HG03066 (cell line): ENCODE measurements at regions not wholly inside any gene's neighbourhood (a gene's known extent, or its start where the extent isn't known, plus 50 kb on each side); places are given as distances from the start of the nearest gene placed in this dataset.

Experiments used
- ATAC-seq: cut with Tn5 transposase; IDR thresholded peaks from one replicate; pipeline ENCODE4 v1.9.1; 2021; ENCODE audit warnings: low read depth; ENCODE audit not compliant: unreplicated experiment

DNA sequence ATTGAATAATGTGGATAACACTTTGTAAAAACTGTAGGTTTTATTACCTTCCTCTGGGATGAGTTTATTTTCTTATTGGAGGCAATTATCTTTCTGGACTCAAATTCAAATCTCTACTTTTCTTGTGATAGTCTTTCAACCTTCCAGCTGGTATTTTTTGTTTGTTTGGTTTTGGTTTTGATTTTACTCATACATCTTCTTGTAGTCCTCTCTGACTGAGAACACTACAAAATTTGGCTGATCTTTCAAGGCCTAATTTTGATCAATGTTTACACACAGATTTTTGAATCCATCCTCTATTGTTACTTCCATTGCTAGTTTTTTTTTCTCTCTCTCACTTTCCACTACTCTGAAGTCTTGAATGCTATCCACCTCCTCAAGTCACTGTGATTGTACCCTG lies 303.8 kb upstream of the NECTIN3 start:
- ATAC-seq: no peak

DNA sequence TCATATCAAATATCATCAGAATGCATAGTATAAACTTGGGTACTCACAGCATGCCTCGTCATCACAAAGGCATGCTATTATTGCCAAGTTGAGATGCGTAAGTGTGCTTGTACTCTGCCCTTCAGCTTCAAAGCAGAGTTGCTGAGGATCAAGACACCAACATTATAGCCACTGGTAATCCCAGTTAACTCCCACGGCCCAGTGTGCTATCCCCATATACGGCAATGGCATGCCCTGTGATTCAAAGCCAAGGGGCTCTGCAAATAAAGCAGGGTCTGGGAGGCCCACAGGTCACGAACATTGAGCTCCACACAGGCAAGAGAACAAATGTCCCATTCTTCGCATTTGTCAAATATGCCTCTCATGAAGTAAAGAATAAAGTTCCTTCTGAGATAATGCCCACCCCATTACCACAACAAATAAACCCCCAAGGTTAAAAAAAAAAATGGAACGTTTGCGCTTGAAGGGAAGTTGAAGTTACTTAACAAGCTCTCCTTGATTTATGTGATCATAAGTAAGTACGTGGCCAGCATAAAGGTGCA lies 298.1 kb upstream of the NECTIN3 start:
- no peak for ATAC-seq

GRCh38 chr3:110774496-110775265 lies 296.9 kb upstream of the NECTIN3 start:
- no peak for ATAC-seq

GRCh38 chr3:110779581-110779980 lies 292.0 kb upstream of the NECTIN3 start:
- no peak for ATAC-seq

GRCh38 chr3:110783541-110783940 lies 288.1 kb upstream of the NECTIN3 start:
- no peak for ATAC-seq

DNA sequence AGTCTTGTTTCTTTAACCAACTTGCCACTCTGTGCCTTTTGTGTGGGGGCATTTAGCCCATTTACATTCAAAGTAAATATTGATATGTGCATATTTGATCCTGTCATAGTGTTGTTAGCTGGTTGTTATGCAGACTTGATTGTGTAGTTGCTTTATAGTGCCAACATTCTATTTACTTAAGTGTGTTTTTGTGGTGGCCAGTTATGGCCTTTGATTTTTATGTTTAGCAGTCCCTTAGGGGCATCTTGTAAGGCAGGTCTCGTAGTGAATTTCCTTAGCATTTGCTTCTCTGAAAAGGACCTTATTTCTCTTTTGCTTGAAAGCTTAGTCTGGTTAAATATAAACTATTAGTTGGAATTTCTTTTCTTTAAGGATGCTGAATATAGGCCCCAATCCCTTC lies 282.8 kb upstream of the NECTIN3 start:
- ATAC-seq: no peak

DNA sequence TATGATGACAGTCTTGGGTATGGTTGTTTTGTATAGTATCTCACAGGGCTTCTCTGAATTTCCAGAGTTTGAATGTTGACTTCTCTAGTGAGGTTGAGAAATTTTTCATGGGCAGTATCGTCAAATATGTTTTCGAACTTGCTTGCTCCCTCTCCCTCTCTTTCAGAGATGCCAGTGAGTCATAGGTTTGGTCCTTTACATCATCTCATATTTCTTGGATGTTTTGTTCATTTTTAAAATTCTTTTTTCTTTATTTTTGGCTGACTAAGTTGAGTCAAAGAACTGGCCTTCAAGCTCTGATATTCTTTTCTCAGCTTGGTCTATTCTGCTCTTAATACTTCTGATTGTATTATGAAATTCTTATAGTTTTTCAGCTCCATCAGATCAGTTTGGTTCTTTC lies 282.3 kb upstream of the NECTIN3 start:
- ATAC-seq: no peak

- no peak for ATAC-seq
These were observed 281.0 kb upstream of the NECTIN3 start for GRCh38 chr3:110790631-110791030.

DNA sequence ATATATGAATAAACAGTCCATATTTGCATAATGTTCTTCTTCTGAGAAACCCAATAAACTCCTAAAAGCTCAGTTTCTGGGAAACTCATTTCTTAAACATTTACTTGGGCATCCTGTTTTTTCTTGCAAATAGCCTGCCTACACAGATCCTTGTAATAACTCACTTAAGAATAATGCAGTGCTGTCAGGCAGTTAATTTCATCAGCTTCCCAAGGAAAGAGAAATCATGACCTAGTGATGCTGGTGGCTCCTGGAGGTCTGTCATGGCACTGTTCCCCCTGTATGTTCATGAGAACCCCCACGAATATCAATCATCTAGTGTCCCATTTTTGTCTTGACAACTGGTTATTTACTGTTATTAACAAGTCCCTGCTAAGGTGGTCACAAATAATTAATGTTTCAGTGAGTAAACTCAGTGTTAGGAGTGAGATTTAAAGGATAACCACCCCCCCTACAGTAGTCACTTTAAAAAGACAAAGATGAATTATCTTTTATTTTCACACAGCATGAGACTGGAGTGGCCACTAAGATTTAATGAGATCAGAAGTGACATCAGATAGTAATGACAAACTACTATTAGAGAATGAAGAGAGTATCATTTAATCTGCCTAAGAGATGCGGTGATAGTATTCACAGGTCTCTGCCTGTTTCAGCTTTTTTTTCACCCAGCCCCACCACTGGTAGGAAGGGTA lies 279.5 kb upstream of the NECTIN3 start:
- no peak for ATAC-seq

DNA sequence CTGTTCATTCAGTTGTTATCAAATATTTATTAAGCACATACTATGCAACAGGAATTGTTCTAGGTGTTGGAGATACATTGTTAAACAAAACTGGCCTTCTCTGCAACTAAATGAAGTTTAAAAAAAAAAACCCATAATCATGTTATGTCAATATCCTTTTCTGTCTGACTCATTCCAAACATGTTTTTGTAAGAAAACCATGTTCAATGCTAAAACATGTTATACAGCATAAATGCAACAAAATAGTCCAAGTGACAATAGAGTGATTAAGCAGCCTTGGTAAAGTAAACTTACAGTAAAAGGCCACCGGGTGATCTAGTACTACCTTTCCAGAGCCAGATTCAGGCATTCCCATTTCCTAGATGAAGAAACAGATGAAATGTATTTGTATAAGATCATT lies 278.0 kb upstream of the NECTIN3 start:
- ATAC-seq: no peak

DNA sequence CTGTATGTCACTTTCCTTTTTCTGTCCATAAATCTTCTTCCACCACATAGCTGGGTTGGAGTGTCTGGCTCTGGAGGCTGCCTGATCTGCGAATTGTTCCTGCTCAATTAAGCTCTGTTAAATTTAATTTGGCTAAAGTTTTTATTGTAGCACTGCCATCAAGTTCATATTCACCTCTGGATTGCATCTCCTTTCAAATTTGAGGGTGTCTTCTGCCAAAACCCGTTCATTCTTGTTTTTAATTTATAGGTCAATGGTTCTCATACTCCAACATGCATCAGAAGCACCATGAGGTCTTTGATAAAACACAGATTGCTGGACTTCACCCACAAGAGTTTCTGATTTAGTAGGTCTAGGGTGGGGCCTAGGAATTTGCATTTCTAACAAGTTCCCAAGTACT lies 276.5 kb upstream of the NECTIN3 start:
- ATAC-seq: no peak

- ATAC-seq: no peak
These were observed 272.3 kb upstream of the NECTIN3 start for GRCh38 chr3:110799271-110799670.

GRCh38 chr3:110804856-110805255 lies 266.8 kb upstream of the NECTIN3 start:
- no peak for ATAC-seq

GRCh38 chr3:110806924-110807323 lies 264.7 kb upstream of the NECTIN3 start:
- ATAC-seq: no peak

GRCh38 chr3:110808630-110809029 lies 263.0 kb upstream of the NECTIN3 start:
- no peak for ATAC-seq

- no peak for ATAC-seq
These were observed 261.3 kb upstream of the NECTIN3 start for GRCh38 chr3:110810356-110810755.

DNA sequence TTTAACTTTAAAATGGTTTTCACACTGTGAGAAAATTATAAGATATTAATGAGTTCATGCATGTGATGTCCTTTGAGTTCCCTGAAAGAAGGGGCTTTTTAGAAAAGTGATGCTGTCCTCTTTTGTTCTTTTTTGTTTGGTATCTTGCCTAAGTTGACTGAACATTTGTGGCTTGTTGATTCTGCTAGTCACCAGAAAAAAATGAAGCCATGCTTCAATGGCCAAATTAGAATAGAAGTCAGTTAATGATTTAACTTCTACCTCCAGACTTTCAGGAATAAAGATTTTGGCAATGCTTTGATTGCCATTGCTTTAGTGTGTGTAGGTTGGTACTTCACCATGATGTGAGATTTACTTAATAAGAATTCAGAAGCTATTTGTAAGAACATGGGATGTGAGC lies 260.6 kb upstream of the NECTIN3 start:
- no peak for ATAC-seq

GRCh38 chr3:110813541-110813940 lies 258.1 kb upstream of the NECTIN3 start:
- ATAC-seq: no peak

DNA sequence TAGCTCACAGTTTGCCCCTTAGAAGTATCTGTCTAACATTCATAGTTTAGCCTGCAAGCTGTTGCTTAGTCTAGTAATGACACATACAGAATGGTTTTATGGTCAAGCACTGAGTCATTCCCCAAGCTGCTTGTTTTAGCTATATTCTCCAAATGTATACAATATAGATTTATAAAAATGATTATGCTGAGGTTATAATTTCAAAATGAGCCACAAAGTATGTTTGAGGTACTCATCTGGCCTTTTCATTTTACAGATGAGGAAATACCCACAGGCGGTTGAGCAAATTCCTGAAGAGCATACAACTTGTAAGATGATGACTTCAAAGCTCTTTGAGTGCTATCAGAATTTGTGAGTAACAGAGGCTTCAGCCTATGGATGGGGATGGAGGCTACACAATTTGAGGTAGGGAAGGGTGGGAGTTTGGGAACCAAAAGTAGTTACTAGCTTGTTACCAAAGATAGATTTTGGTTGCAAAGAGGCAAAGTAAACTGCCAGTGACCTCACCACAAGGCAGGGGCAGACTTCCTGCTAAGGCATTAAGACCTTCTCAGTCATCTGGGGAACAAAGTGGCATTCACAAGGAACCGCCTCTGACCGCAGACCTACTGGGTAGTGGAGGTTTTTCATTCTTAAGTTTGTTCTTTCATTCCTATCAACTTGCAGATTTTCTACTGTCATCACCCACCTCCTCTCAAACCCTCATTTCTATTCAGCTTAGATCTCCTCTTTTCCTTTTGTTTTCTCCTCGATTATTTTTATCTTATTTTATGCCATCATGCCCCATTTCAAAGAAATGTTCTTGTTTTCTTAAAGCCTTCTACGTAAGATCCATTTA lies 257.2 kb upstream of the NECTIN3 start:
- peak; percentile 61 for ATAC-seq

GRCh38 chr3:110815008-110815583 lies 256.5 kb upstream of the NECTIN3 start:
- ATAC-seq: no peak

DNA sequence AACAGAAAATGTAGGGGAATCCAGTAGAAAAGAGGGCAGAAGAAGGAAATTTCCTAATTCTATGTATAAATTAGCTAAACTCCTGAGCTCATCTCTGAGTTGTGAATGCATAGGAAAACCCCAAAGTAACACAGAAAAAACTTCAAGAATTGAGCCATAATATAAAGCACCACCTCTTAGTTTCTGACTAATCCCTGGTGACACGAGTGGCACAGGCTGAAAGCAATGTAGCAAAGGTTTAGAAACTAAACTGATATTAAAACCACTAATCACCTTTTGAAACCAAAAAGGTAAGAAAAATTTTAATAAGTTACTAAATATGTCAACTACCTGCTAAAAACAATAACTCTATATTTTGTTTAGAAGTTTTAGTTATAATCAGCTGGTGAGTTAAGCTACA lies 255.6 kb upstream of the NECTIN3 start:
- no peak for ATAC-seq
